ENCODE measurements at regions not wholly inside any gene's neighbourhood (a gene's known extent, or its start where the extent isn't known, plus 50 kb on each side); places are given as distances from the start of the nearest gene placed in this dataset.

DNA sequence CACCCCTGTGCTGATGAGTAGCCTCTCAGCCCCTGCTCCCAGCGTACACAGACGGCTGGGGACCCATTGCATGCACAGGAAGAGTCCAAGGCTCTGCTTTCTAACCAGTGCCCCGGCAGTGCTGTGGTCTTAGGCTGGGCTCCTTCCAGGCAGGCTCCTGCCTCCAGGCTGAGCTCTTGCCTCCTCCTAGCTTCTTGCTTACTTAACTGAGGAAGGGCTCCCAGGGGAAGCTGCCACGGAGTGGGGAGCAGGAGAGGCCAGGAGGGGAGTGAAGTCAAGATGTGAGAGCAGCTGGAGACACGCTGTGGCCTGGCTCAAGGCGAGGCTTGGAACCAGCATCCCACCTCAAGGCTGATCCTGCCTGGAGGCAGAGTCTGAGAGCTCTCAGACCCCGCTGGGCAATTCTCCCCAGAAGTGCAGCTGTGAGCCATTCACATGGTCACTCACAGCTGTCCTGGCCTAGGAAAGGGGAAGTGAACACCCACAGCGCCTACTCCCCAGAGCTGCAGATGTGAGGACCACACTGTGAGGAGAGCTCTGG, 141.0 kb downstream of the TBXT start:
- H2AFZ ChIP-seq (ENCODE audit: insufficient read depth, low read depth, low read length, poor library complexity, severe bottlenecking) = no peak overlapping the region
- intact Hi-C loops (cut with micrococcal nuclease) = no loop called here
- no peak overlapping the region for H3K4me3 Mint-ChIP-seq

DNA sequence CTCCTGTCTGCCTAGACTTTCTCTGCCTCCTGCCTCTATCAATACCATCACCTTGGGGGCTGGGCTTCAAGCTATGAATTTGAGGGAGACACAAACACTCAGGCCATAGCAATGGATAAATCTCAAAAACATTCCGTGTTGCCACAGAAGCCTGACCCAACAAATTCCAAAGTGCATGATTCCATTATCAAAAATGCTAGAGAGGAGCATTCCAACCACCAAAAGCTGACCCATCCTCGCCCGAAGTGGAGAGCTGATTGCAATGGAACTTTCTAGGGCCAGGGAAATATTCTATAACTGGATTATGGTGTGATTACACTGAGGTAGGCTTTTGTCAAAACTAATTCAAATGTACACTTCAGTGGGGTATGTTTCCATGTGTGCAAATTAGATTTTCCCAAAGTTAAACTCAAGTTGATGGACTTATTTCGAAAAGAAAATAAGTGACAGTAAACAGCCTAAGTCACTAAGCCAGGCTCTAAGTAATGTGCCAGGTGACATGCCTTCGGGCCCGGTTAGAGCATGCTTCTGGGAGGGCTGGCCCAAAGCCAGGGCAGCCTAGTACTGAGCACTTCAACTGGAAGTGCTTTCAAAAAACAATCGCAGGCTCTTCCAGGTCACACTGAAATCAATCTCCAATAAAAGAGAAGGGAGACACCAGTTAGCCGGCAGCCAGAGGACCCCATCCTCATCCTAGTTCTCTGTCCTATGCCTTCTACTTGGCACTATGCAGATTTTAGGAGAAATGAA, 142.3 kb downstream of the TBXT start:
- H3K27ac Mint-ChIP-seq = no peak overlapping the region
- no peaks in the 10 kb centered on the region for H3K79me2 ChIP-seq (ENCODE audit: control insufficient read depth, insufficient read depth, low read length)
- POLR2A ChIA-PET = no interaction called here
- H3K27ac ChIP-seq (ENCODE audit: low read length in 2 of 2) = no peak overlapping the region
- no peaks in the 10 kb centered on the region for H3K4me1 Mint-ChIP-seq
- no peak overlapping the region for H3K4me3 ChIP-seq (ENCODE audit: control extremely low read depth in 1 of 5, extremely low read depth in 1 of 5, insufficient read depth in 1 of 5, low read depth in 2 of 5, low read length in 4 of 5)
- no peaks in the 10 kb centered on the region for H3K36me3 ChIP-seq (replicated peaks in 1 of 2; ENCODE audit: control extremely low read depth in 1 of 2, control insufficient read depth in 1 of 2, extremely low read depth in 1 of 2, insufficient read depth in 2 of 2, low read length in 1 of 2)
- no peak overlapping the region for H3K9ac ChIP-seq (ENCODE audit: low read length)
- no peak overlapping the region for H3K4me3 Mint-ChIP-seq
- no peaks in the 10 kb centered on the region for H4K20me1 ChIP-seq (ENCODE audit: control insufficient read depth, insufficient read depth, low read length, poor library complexity, severe bottlenecking)
- CTCF ChIA-PET = no interaction called here
- H3K4me2 ChIP-seq (replicated peaks; ENCODE audit: low read depth, low read length, poor library complexity, severe bottlenecking) = no peak overlapping the region
- no peak overlapping the region for H2AFZ ChIP-seq (ENCODE audit: insufficient read depth, low read depth, low read length, poor library complexity, severe bottlenecking)
- H3K27me3 Mint-ChIP-seq = no peaks in the 10 kb centered on the region
- no peak for DNase-seq
- H3K27me3 ChIP-seq (replicated peaks in 1 of 4; ENCODE audit: control extremely low read depth in 1 of 4, control insufficient read depth in 3 of 4, insufficient read depth in 4 of 4, low read length in 3 of 4) = peaks cover 0 to 3% (median 0%) of the 10 kb centered on the region in 4 experiments
- intact Hi-C loops (cut with micrococcal nuclease) = no loop called here
- WGBS (ENCODE audit: insufficient coverage) = 90% methylated on average over 3 of the region's 8 CpGs
- peaks cover 0 to 4% (median 0%) of the 10 kb centered on the region in 3 donors for H3K9me3 ChIP-seq (ENCODE audit: control extremely low read depth in 1 of 3, control insufficient read depth in 2 of 3, insufficient read depth in 1 of 3, low read length in 2 of 3)
- H3K4me1 ChIP-seq (ENCODE audit: control insufficient read depth in 2 of 2, insufficient read depth in 2 of 2, low read length in 2 of 2) = no peaks in the 10 kb centered on the region
- ATAC-seq (ENCODE audit: low read depth) = no peak
- TF ChIP-seq, protein P1, sequence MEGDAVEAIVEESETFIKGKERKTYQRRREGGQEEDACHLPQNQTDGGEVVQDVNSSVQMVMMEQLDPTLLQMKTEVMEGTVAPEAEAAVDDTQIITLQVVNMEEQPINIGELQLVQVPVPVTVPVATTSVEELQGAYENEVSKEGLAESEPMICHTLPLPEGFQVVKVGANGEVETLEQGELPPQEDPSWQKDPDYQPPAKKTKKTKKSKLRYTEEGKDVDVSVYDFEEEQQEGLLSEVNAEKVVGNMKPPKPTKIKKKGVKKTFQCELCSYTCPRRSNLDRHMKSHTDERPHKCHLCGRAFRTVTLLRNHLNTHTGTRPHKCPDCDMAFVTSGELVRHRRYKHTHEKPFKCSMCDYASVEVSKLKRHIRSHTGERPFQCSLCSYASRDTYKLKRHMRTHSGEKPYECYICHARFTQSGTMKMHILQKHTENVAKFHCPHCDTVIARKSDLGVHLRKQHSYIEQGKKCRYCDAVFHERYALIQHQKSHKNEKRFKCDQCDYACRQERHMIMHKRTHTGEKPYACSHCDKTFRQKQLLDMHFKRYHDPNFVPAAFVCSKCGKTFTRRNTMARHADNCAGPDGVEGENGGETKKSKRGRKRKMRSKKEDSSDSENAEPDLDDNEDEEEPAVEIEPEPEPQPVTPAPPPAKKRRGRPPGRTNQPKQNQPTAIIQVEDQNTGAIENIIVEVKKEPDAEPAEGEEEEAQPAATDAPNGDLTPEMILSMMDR (IDR thresholded peaks at IDR 0.05) = no peak
- no peak for TF ChIP-seq EZH2 (IDR thresholded peaks at IDR 0.05; ENCODE audit: borderline replicate concordance, insufficient read depth, low read depth, low read length, poor library complexity, severe bottlenecking)
- peaks cover 3% of the 10 kb centered on the region for H3K9me3 Mint-ChIP-seq (ENCODE audit: insufficient read depth)

More for the DNA sequence above, 141.0 kb downstream of the TBXT start:
- Histone ChIP-seq H3K9ac (ENCODE audit: low read length) (no peak overlapping the region), H3K9me3 (ENCODE audit: control extremely low read depth in 1 of 3, control insufficient read depth in 2 of 3, insufficient read depth in 1 of 3, low read length in 2 of 3) (no peaks in the 10 kb centered on the region), H3K27me3 (replicated peaks in 1 of 4; ENCODE audit: control extremely low read depth in 1 of 4, control insufficient read depth in 3 of 4, insufficient read depth in 4 of 4, low read length in 3 of 4) (peaks cover 0 to 3% (median 0%) of the 10 kb centered on the region in 4 experiments), H3K27ac (ENCODE audit: low read length in 2 of 2) (no peak overlapping the region), H3K79me2 (ENCODE audit: control insufficient read depth, insufficient read depth, low read length) (no peaks in the 10 kb centered on the region), H3K36me3 (replicated peaks in 1 of 2; ENCODE audit: control extremely low read depth in 1 of 2, control insufficient read depth in 1 of 2, extremely low read depth in 1 of 2, insufficient read depth in 2 of 2, low read length in 1 of 2) (no peaks in the 10 kb centered on the region), H3K4me2 (replicated peaks; ENCODE audit: low read depth, low read length, poor library complexity, severe bottlenecking) (no peak overlapping the region), H3K4me1 (ENCODE audit: control insufficient read depth in 2 of 2, insufficient read depth in 2 of 2, low read length in 2 of 2) (no peaks in the 10 kb centered on the region), H4K20me1 (ENCODE audit: control insufficient read depth, insufficient read depth, low read length, poor library complexity, severe bottlenecking) (no peaks in the 10 kb centered on the region), H3K4me3 (ENCODE audit: control extremely low read depth in 1 of 5, extremely low read depth in 1 of 5, insufficient read depth in 1 of 5, low read depth in 2 of 5, low read length in 4 of 5) (no peak overlapping the region)
- CTCF ChIA-PET = no interaction called here
- Mint-ChIP-seq H3K27ac (no peak overlapping the region), H3K4me1 (no peaks in the 10 kb centered on the region), H3K27me3 (no peaks in the 10 kb centered on the region), H3K9me3 (ENCODE audit: insufficient read depth) (peaks cover 3% of the 10 kb centered on the region)
- no peak for ATAC-seq (ENCODE audit: low read depth)
- DNase-seq = no peak
- WGBS (ENCODE audit: insufficient coverage) = 64% methylated on average over 8 of the region's 8 CpGs
- no peak for TF ChIP-seq EZH2 (IDR thresholded peaks at IDR 0.05; ENCODE audit: borderline replicate concordance, insufficient read depth, low read depth, low read length, poor library complexity, severe bottlenecking)
- TF ChIP-seq, protein P1 (IDR thresholded peaks at IDR 0.05) = no peak
- POLR2A ChIA-PET = no interaction called here

Data from B cell (primary cell).